G401 (cell line): ENCODE measurements at regions not wholly inside any gene's neighbourhood (a gene's known extent, or its start where the extent isn't known, plus 50 kb on each side); places are given as distances from the start of the nearest gene placed in this dataset.

Source experiments
- DNase-seq: peaks from one replicate; pipeline ENCODE4 v3.0.0-alpha.2; 2015; ENCODE audit warnings: low spot score
- in situ Hi-C: cut with HindIII; loops from 2 replicates; pipeline ENCODE4 v1.10.0; 2016; ENCODE audit warnings: low sequenced_read_pairs, mixed read lengths

DNA sequence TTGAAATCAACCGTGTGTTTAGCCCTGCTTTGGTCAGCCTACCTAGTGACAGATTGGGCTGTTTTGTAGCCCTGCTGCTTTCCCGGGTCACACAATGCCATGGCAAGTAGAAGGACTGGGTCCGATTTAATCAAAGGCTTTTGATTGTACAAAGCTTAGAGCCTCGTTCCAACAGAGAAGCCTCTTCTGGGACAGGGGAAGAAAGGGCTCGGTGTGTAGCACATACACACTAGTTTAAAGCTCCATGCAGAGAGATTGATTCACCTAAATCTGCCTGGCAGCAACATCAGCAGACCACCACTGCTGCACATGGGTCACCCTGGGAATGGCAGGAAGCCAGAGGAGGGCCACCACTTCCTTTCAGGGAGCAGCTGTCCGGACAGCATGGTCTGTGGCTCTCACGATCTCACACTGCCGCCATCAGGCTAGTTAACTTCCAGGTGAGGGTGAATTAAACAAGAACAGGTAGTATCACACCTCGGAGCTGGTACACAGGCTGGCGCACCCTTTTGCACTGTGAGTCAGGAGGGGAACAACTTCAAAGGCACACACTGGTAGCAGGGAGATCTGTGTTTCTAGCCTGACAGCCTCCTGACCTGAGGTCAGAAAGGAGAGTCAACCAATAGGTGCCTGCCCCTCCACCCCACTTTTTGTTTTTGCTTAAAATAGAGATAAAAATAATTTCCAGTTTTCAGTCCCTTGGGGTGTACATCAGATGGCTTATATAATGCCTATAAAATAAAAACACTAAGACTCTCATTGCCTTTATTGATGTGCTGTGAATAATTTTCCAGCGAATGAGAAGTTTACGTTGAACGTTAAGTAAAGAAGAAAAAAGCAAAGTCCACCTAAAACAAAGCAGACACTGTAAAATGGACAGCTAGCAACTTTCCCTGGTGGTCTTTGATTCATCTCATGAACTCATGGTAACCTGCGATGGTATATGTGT lies 108.5 kb downstream of the CDCA7 start:
- in situ Hi-C loops = no loop called here
- DNase-seq = no peak

DNA sequence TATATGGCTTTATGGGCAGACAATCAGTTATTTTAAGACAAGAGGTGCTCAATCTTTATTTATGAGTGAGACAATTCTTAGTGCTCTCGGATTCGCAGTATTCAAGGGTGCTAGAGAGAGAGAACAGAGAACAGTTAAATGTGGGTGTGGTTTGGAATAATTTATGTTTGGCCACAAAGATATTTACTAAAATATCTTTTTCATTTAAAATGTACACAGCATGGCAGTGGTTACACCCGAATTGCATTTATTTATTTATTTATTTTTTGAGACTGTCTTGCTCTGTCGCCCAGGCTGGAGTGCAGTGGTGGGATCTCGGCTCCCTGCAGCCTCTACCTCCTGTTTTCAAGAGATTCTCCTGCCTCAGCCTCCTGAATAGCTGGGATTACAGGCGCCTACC lies 109.2 kb downstream of the CDCA7 start:
- in situ Hi-C loops = no loop called here
- no peak for DNase-seq

DNA sequence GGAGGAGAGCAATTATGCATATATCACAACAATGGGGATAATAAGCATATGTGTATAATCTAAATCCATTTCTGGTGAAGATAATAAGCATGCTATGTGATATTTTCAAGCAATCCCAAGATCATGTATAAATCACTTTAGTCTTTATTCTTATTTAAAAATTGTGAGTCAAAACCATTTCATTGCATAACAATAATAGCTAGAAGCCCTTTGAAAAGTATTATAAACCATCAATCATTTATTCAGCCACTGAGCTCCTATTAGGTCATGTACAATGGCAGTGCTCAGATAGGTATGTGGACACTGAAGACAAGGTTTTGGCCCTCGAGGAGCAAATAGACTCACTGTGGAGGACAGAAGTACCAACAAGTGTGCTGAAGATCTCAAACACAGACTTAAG lies 113.1 kb downstream of the CDCA7 start:
- in situ Hi-C loops = no loop called here
- no peak for DNase-seq

DNA sequence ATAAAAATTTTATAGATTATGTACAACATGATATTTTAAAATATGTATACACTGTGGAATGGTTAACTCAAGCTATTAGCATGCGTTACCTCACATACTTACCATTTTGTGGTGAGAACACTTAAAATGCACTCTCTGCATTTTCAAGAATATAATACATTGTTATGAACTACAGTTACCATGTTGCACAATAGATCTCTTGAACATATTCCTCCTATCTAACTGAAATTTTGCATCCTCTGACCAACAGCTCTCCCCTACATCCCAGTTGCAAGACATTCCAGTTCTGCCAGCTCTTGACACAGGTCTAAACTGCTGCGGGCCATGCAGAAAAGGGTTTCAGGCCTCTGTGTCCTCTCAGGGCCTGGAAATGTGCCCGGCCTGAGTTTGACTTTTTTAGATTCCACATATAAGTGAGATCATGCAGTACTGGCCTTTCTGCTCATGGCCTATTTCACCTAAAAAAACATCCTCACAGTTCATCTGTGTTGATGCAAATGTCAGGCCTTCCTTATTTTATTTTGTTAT lies 113.7 kb downstream of the CDCA7 start:
- no peak for DNase-seq
- in situ Hi-C loops = no loop called here

DNA sequence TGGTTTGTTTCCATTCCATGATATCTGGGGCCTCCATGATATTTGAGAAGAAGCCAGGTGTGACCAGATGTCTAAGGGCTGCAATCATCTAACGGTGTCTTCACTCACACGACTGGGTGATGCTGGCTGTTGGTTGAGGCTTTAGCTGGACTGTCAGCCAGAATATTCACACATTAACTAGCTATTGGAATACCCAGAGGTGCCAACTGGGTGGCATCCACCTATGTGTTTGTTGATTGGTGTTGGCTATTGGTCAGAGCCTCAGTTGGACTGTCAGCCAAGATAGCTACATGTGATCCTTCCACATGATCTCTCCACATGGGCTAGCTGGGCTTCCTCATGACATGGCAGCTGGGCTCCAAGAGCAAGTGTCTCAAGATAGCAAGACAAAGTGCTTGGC lies 117.4 kb downstream of the CDCA7 start:
- in situ Hi-C loops = no loop called here
- DNase-seq = no peak

DNA sequence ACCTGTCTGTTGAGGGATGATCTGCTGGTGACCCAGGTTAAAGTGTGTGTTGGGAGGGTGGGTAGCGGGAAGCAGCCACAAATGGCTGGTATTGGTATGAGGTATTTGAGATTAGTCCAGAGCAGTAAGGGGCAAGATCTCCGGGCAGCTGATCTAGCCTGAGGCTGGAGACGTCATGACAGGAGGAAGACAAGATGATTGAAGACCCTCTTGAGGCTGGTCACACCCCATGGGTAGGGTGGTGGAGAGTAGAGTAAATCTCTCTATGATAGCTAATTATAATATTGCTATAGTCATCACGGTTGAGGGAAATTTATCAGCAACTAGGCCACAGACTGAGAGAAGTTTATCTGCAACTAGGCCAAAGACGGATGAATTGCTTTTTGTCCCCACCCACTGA lies 128.5 kb downstream of the CDCA7 start:
- in situ Hi-C loops = no loop called here
- no peak for DNase-seq

DNA sequence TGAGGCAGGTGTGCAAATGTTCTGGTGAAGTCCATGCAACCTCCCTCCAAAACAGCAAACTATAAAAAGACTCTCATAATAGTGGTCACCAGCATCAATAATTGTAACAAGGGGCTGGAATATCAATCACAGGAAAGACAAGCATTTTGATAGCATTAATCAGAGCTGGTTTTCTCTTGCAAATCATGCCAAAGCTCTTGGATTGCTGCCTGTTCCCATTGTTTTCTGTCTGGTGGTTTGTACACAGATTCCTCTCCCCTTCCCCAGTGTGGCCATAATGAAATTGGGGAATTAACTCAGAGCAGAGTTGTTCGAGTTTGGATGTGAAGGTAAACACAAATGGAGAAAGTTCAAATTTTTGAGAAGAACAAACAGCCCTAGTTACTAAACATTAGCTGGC lies 134.2 kb downstream of the CDCA7 start:
- in situ Hi-C loops = no loop called here
- DNase-seq = no peak

DNA sequence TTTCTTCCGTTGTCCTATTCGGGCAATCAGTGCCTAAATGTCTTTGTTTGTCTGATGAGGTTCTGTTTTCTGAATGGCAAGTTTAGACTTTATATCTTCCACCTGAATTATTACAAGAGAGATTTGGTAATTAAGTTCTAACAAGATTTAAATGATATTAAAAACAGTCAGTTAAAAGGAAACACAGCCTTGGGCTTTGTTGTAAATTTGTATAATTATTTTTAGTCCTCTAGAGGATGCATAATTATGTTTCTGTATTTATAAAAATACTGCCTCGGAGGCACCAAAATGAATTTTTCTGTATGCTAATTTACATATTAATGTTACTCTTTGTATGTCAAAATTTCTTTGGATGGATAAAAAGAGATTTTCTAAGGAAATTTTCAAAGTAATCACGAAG lies 136.7 kb downstream of the CDCA7 start:
- in situ Hi-C loops = no loop called here
- no peak for DNase-seq

DNA sequence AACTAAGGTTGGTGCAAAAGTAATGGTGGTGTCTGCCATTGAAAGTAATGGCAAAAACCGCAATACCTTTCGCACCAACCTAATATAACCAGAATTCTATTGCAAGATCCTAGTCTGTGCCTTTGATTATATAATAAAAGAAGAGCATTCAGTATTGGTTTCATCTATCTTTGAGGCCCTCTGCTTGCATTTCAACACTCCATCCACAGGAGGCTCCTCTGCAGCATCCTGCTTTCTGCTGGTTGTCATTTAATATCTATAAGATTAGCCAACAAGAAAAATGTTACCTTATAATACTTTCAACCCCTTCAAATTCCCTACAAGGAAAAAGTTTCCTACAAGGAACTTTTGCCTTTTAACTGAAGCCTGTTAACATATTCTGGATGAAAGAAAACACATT lies 139.2 kb downstream of the CDCA7 start:
- in situ Hi-C loops = no loop called here
- DNase-seq = no peak

DNA sequence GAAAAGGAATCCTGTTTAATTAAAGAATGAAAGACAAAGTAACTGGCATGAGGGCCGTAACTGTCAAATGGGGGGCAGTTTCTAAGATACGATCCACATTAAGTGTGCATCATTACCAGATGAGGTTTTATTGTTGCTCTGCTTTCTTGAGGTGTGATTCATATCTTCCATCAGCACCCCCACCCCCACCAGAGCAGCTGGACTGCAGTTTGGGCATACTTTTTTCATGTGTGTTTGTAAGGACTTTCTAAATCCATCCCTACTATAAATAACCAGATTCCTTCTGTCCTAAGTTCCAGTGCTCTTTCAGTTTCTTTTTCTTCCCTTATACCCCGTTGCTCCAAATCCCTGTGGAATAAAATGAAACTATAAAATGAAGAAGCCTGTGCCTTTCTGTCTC lies 142.1 kb downstream of the CDCA7 start:
- no peak for DNase-seq
- in situ Hi-C loops = no loop called here

DNA sequence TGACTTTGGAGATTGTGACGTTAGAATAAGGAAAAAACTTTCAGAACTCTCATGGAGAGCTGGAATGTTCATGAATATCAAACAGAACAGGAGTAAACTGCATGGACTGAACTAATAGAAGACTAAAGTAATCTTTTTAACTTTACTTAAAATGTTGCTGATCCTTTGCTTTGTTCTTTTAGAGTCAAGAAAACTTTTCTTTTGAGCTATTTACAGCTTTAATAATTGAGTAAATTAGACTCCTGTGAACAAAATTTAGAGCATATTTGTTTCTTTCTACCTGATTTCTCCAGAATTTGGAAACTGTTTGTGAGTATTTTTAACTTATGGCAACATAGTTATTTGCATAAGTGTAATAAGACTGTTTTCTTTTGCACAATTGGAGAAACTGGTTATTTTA lies 146.3 kb downstream of the CDCA7 start:
- in situ Hi-C loops = no loop called here
- no peak for DNase-seq

DNA sequence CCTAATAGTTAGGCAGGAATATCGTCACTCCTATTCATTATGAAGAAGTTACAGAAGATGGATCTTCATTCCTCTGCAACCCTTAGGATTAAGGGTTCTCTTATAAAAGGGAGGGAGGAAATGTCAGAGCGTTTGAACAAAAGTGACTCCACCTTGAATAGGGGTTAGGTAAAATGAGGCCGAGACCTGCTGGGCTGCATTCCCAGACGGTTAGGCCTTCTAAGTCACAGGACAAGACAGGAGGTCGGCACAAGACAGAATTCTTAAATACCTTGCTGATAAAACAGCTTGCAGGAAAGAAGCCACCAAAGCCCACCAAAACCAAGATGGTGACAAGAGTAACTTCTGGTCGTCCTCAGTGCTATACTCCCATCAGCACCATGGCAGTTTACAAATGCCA lies 147.6 kb downstream of the CDCA7 start:
- in situ Hi-C loops = no loop called here
- no peak for DNase-seq

DNA sequence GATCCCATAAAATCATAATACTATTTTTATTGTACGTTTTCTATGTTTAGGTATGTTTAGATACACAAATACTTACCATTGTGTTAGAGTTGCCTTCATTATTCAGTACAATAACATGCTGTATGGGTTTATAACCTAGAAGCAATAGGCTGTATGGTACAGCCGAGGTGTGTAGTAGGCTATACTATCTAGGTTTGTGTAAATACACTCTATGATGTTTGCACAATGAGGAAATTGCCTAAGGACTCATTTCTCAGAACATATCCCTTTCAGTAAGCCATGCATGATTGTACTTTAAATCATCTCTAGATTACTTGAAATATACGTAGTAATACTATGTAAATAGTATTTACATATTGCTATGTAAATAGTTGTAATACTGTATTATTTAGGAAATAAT lies 156.7 kb downstream of the CDCA7 start:
- in situ Hi-C loops = no loop called here
- no peak for DNase-seq

DNA sequence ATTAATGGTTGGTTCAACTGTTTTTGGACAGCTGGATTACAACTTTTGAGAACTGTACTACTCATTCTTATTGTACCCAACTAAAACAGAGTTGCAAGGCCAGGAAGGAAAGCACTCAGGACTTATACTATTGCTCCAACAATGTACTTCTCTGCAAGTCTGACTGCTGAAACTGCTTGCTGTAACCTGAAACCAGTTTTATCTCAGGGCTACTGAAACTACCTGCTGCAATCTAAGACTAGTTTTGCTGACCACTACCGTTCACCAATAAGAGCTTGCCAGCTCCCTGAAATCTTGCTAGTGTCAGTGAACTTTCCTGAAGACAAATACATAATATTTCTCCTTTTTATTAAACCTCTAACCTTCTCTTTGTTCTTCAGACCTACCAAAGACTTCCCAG lies 157.3 kb downstream of the CDCA7 start:
- in situ Hi-C loops = no loop called here
- DNase-seq = no peak

DNA sequence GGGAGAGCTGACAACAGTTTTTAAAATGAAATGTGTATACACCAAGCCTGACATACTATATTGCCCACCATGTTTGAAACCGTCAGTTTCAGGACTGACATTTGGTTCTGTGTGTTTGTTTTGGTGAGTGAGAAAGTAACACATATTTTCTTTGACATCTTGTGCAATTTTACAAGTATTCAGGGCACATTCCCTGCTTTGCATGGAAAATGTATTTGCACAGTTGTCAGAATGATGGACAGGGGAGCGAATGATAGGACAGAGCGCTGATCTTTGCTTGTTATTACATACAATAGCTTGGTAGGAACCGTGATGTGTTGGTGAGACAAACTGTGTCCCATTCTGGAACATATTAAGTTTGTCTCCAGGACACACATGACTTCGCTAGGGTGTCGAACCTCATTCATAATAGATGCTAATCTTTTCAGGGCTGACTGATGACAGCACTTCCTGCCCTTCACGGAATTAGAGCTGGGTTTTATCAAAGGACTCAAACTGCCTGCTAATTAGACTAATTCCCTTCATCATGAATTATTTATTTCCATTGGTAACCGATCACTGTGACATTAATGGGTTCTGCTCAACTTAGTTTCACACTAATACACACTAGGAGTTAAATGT lies 158.5 kb downstream of the CDCA7 start:
- no peak for DNase-seq

DNA sequence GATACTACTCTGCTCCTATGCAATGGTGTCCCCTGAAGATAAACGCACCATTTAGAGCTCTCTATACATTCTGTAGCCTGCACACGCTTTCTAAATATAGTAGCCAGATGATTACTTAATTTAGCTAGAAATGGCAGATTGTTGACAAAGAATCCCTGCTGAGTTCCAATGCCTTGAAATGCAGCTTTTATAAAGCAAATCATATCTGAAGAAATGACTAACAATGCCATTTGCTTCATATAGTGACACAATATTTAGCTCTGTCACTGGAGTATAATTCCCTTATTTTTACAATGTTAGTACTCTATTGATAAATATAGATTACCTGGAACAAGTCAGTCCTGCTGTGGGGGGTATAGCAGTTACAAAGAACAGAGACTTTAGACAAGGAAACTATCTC lies 166.2 kb downstream of the CDCA7 start:
- in situ Hi-C loops = no loop called here

More for the DNA sequence above, 158.5 kb downstream of the CDCA7 start:
- in situ Hi-C loops = no loop called here

DNA sequence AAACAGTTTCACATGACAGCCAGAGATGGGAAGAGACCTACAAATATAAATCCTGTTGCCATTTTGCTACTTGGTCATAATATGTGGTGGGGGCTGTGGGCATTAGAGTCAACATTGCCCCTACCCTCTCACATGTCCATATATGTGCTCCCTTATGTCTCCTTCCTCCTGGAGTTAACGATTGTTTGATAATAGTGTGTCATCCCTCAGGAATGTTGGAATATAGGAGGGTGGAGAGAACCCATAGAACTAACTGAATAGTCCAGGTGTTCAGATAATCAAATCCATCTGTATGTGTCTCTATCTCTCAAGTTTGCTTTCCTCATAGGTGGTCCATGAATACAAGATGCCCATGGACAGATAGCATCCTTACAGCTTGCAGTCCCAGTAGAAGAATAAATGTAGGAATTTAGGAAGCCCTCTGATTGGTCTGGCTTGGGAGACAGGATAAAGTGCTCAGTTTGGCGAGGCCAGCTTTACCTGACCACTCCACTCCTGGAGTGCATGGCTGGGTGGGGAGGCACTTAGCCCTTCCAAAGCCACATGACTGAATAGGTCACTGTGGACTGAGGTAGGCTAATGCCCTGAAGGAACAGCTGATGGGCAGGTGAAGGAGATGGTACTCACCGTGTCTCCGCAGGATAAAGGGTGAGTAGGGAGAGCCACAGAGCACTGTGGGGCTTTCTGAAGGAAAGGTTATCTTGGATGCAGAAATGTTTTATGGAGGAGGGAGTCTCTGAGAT lies 166.9 kb downstream of the CDCA7 start:
- in situ Hi-C loops = no loop called here

More for the DNA sequence above, 166.2 kb downstream of the CDCA7 start:
- DNase-seq = no peak

DNA sequence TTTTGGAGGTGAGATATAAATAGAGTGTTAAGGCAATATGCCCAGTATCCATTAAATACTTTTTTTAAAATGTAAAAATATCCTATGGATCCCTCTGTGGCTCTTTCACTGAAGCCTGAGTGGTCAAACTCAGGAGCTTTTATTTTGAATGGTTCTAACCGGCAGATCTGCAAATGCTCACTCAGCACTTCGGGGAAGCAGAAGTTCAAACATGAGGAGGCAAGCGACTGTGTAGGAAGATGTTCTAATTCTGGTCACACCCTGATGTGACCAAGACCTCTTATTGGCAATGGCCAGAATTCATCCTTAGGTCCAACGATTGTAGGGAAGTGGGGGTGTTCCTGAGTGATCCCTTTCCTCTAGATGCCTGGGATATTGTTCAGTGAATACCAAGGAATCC lies 168.8 kb downstream of the CDCA7 start:
- DNase-seq = no peak
- in situ Hi-C loops = no loop called here

More for the DNA sequence above, 166.9 kb downstream of the CDCA7 start:
- no peak for DNase-seq

DNA sequence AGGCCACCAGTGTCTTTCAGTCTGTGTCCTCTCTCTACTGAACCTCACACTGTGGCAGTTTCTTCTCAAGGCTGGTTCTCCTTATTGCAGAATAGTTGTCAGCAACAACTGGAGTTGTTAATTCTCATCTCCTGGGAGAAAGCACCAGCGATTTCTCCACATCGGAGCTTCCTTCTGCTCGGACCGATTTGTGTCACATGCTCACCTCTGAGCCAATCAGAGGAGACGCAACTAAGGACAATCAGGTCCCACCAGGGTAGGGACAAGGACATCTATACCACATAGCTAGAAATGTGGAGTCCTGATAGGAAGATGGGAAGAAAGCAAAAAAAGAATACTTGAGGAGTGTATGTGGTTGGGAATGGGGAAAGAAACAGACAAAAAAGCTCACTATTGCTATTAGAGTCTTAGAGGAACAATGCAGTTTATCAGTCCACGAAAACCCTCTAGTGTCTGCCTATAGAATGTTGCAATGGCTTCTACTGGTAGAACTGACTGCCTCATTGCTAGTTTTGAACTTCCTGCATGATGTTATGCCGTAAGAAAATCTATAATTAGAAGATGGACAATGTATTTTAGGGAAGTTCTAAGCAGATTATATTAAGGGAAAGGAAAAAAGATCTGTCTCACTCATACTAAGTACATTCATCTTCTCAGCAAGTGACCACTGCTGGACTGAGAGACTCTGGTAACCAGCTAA lies 169.7 kb downstream of the CDCA7 start:
- in situ Hi-C loops = no loop called here
- no peak for DNase-seq
